HepG2 (cell line): ENCODE measurements at regions not wholly inside any gene's neighbourhood (a gene's known extent, or its start where the extent isn't known, plus 50 kb on each side); places are given as distances from the start of the nearest gene placed in this dataset.

Experiments
- ATAC-seq: fragments of 200-7000 bp; cut with Tn5 transposase; 3 replicates; pipeline ENCODE4 v1.9.1; 2020; ENCODE audit warnings: mild to moderate bottlenecking, moderate library complexity
- BruUV-seq: library from RNA; stranded (reverse); fragments of 400-500 nt; replicated peaks from 2 replicates; lab custom pipeline; 2021; lab: Mats Ljungman, UMichigan
- CTCF ChIA-PET: fragments of 300-600 bp; formaldehyde crosslinking; extraction: SDS; loops from one replicate; lab custom pipeline; 2021; ENCODE audit warnings: low total read pairs, inconsistent platforms, low intra/inter-chr PET ratio; lab: Yijun Ruan, JAX
- POLR2A ChIA-PET: fragments of 350-600 bp; sonication (Branson Sonifier 250); formaldehyde crosslinking; loops from one replicate; lab custom pipeline; 2020; ENCODE audit warnings: antibody characterized with exemption, inconsistent platforms; lab: Yijun Ruan, JAX
- DNase-seq: peaks from one replicate; pipeline ENCODE4 v3.0.0-alpha.2; 2015; ENCODE audit warnings: low spot score
- FAIRE-seq: peaks from 3 replicates; lab custom pipeline; 2011; peaks lifted over from hg19 to GRCh38; lab: Jason Lieb, UNC
- H2AFZ ChIP-seq: one replicate; pipeline ENCODE4 v1.6.1; 2011; ENCODE audit warnings: low read length, inconsistent platforms
- H3K27ac ChIP-seq: fragments of 300-600 bp; 3 replicates; pipeline ENCODE4 v1.8.0; 2011; ENCODE audit warnings: mixed run types, mild to moderate bottlenecking, mixed read lengths, low read length, inconsistent platforms; ENCODE audit not compliant: insufficient read depth; ENCODE audit errors: extremely low read length
- H3K27me3 ChIP-seq, 2 experiments: fragments of 200-600 bp in 1 of 2; 2 replicates in 1 of 2; 3 replicates in 1 of 2; pipeline versions ENCODE4 v1.6.0 to v1.8.0; 2011; ENCODE audit warnings: low read length in 2 of 2, mild to moderate bottlenecking in 2 of 2, moderate library complexity in 2 of 2, inconsistent platforms in 1 of 2; ENCODE audit not compliant: insufficient read depth in 2 of 2, control insufficient read depth in 1 of 2
- H3K36me3 ChIP-seq, 2 experiments: fragments of 200-600 bp in 1 of 2; replicated peaks in 1 of 2; 2 replicates in 1 of 2; 3 replicates in 1 of 2; pipeline versions ENCODE4 v1.5.1 to v1.8.0; 2011; ENCODE audit warnings: low read length in 2 of 2, inconsistent platforms in 1 of 2; ENCODE audit not compliant: insufficient read depth in 2 of 2, control insufficient read depth in 1 of 2
- H3K4me1 ChIP-seq: 2 replicates; pipeline ENCODE4 v1.5.1; 2012; ENCODE audit warnings: low read length, inconsistent platforms; ENCODE audit not compliant: insufficient read depth
- H3K4me2 ChIP-seq: 2 replicates; pipeline ENCODE4 v1.6.0; 2011; ENCODE audit warnings: low read depth, low read length, inconsistent platforms
- H3K4me3 ChIP-seq, 3 experiments: fragments of 200-600 bp in 1 of 3; sonication (generic), shearing (Covaris generic) in 1 of 3; replicated peaks in 1 of 3; 2 replicates each; pipeline ENCODE4 v1.5.1; 2011 to 2016; ENCODE audit warnings: low read length in 3 of 3, inconsistent platforms in 2 of 3, low read depth in 2 of 3, mild to moderate bottlenecking in 2 of 3, control low read depth in 1 of 3, mixed read lengths in 1 of 3; ENCODE audit not compliant: insufficient read depth in 1 of 3
- H3K79me2 ChIP-seq: one replicate; pipeline ENCODE4 v1.6.1; 2011; ENCODE audit warnings: low read length, inconsistent platforms; ENCODE audit not compliant: insufficient read depth
- H3K9ac ChIP-seq: 2 replicates; pipeline ENCODE4 v1.6.0; 2011; ENCODE audit warnings: mild to moderate bottlenecking, low read depth, low read length, inconsistent platforms; ENCODE audit not compliant: insufficient read depth
- H3K9me3 ChIP-seq: 2 replicates; pipeline ENCODE4 v1.5.1; 2012; ENCODE audit warnings: mild to moderate bottlenecking, low read length
- H4K20me1 ChIP-seq: 2 replicates; pipeline ENCODE4 v1.6.0; 2011; ENCODE audit warnings: inconsistent platforms, mild to moderate bottlenecking, low read length, moderate library complexity; ENCODE audit not compliant: insufficient read depth
- FOSL2 ChIP-seq: sonication (generic); formaldehyde crosslinking; IDR thresholded peaks from 2 replicates; pipeline ENCODE4 v1.4.0; 2020; ENCODE audit warnings: missing genetic modification reagents
- RAD21 ChIP-seq: fragments of 450-650 bp; formaldehyde crosslinking; IDR thresholded peaks from 2 replicates; pipeline ENCODE4 v1.5.0; 2020; ENCODE audit warnings: mild to moderate bottlenecking
- SMC3 ChIP-seq: IDR thresholded peaks from 2 replicates; pipeline ENCODE4 v1.6.1; 2011; ENCODE audit warnings: low read length, improper control_type of control experiment
- STAG1 ChIP-seq: sonication (generic); formaldehyde crosslinking; IDR thresholded peaks from 2 replicates; pipeline ENCODE4 v1.4.0; 2020; ENCODE audit warnings: missing genetic modification reagents
- XRCC5 ChIP-seq: fragments of 200-400 bp; formaldehyde crosslinking; optimal IDR thresholded peaks from 2 replicates; pipeline ENCODE3; 2017; ENCODE audit warnings: mild to moderate bottlenecking, low read length
- ZNF136 ChIP-seq: sonication (generic); formaldehyde crosslinking; IDR thresholded peaks from 2 replicates; pipeline ENCODE4 v1.8.1; 2022; ENCODE audit warnings: low read depth, mild to moderate bottlenecking, moderate library complexity, missing genetic modification reagents
- WGBS: methylation state at CpG from one replicate; pipeline ENCODE4 v1.1.6; 2017; ENCODE audit warnings: low lambda C conversion rate; 5-methylcytosine and 5-hydroxymethylcytosine counted together
- in situ Hi-C: cut with HindIII; loops from 2 replicates; pipeline ENCODE4 v1.10.0; 2017; ENCODE audit warnings: low pct_unique_long_range_greater_than_20kb; ENCODE audit not compliant: extremely low pct_ligation_motif_present
- intact Hi-C: fragments of 100-400 bp; cut with micrococcal nuclease; formaldehyde crosslinking; loops from one replicate; pipeline ENCODE4 v1.10.0; 2022; ENCODE audit not compliant: unreplicated experiment
- TF ChIP-seq, protein P1 (sequence below): IDR thresholded peaks from 2 replicates; pipeline ENCODE4 v1.6.1; 2016; ENCODE audit warnings: low read depth
- TF ChIP-seq, protein P2 (sequence below): sonication (generic); formaldehyde crosslinking; IDR thresholded peaks from 2 replicates; pipeline ENCODE4 v1.4.0; 2020; ENCODE audit warnings: mild to moderate bottlenecking, missing genetic modification reagents
- TF ChIP-seq, protein P3 (sequence below): sonication (generic); formaldehyde crosslinking; IDR thresholded peaks from 2 replicates; pipeline ENCODE4 v1.5.0; 2020; ENCODE audit warnings: mild to moderate bottlenecking, missing genetic modification reagents, moderate library complexity

- Histone ChIP-seq H3K4me1 (no peaks in the 10 kb centered on the region), H3K9me3 (no peaks in the 10 kb centered on the region), H3K27me3 (no peaks in the 10 kb centered on the region), H2AFZ (no peak overlapping the region), H3K4me2 (no peak overlapping the region), H3K27ac (no peak overlapping the region), H3K9ac (no peak overlapping the region), H4K20me1 (no peaks in the 10 kb centered on the region), H3K4me3 (no peak overlapping the region), H3K79me2 (no peaks in the 10 kb centered on the region), H3K36me3 (peaks cover 0 to 10% of the 10 kb centered on the region in 2 experiments; a peak in 2 of 5 replicates)
- BruUV-seq, result no TSS peak
- in situ Hi-C loops, result no loop called here
- TF ChIP-seq ZNF136 (CRISPR knock-in tag) (no peak), FOSL2 (peak; percentile 47), RAD21 (CRISPR knock-in tag) (0 out of 2 replicates have a peak, but pooled peaks have one; percentile 35), STAG1 (CRISPR knock-in tag) (peak; percentile 68), SMC3 (peak; percentile 78), XRCC5 (peak; percentile 65)
- TF ChIP-seq, protein P1, sequence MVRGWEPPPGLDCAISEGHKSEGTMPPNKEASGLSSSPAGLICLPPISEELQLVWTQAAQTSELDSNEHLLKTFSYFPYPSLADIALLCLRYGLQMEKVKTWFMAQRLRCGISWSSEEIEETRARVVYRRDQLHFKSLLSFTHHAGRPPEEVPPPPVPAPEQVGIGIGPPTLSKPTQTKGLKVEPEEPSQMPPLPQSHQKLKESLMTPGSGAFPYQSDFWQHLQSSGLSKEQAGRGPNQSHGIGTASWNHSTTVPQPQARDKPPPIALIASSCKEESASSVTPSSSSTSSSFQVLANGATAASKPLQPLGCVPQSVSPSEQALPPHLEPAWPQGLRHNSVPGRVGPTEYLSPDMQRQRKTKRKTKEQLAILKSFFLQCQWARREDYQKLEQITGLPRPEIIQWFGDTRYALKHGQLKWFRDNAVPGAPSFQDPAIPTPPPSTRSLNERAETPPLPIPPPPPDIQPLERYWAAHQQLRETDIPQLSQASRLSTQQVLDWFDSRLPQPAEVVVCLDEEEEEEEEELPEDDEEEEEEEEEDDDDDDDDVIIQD (CRISPR knock-in tag), result 0 out of 2 replicates have a peak, but pooled peaks have one; percentile 17
- TF ChIP-seq, protein P2, sequence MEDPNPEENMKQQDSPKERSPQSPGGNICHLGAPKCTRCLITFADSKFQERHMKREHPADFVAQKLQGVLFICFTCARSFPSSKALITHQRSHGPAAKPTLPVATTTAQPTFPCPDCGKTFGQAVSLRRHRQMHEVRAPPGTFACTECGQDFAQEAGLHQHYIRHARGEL (CRISPR knock-in tag), result no peak
- TF ChIP-seq, protein P3, sequence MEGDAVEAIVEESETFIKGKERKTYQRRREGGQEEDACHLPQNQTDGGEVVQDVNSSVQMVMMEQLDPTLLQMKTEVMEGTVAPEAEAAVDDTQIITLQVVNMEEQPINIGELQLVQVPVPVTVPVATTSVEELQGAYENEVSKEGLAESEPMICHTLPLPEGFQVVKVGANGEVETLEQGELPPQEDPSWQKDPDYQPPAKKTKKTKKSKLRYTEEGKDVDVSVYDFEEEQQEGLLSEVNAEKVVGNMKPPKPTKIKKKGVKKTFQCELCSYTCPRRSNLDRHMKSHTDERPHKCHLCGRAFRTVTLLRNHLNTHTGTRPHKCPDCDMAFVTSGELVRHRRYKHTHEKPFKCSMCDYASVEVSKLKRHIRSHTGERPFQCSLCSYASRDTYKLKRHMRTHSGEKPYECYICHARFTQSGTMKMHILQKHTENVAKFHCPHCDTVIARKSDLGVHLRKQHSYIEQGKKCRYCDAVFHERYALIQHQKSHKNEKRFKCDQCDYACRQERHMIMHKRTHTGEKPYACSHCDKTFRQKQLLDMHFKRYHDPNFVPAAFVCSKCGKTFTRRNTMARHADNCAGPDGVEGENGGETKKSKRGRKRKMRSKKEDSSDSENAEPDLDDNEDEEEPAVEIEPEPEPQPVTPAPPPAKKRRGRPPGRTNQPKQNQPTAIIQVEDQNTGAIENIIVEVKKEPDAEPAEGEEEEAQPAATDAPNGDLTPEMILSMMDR (CRISPR knock-in tag), result peak; percentile 83
- intact Hi-C loops, result loop anchor here (1.0 kb wide), 2 partner anchors 51 to 104 kb away; partner anchors contain the start of gene BMAL2
- CTCF ChIA-PET, result no interaction called here
- DNase-seq (peak; percentile 60), ATAC-seq (peak; percentile 87), FAIRE-seq (peak; percentile 89)
- POLR2A ChIA-PET, result no interaction called here
- 68% methylated on average over 12 of the region's 12 CpGs for WGBS
Measured at GRCh38 chr12:27383429-27384260, 51.0 kb downstream of the BMAL2 start.
